ENCODE measurements at regions not wholly inside any gene's neighbourhood (a gene's known extent, or its start where the extent isn't known, plus 50 kb on each side); places are given as distances from the start of the nearest gene placed in this dataset.

GRCh38 chr3:87837076-87837475 lies 221.7 kb downstream of the CGGBP1 start:
- no peaks in the 10 kb centered on the region for H3K27me3 ChIP-seq (ENCODE audit: control insufficient read depth, insufficient read depth, low read length)
- no peak for TF ChIP-seq CTCF (IDR thresholded peaks at IDR 0.05; ENCODE audit: insufficient read depth, low read length, poor library complexity, severe bottlenecking)
- no peak overlapping the region for H3K4me3 ChIP-seq (ENCODE audit: low read depth, low read length)
- no peak for DNase-seq (ENCODE audit: low read depth)
- no peaks in the 10 kb centered on the region for H3K36me3 ChIP-seq (ENCODE audit: control insufficient read depth, insufficient read depth, low read length)

- TF ChIP-seq CTCF (IDR thresholded peaks at IDR 0.05; ENCODE audit: insufficient read depth, low read length, poor library complexity, severe bottlenecking) = no peak
These were observed 222.8 kb downstream of the CGGBP1 start for GRCh38 chr3:87836026-87836425.

GRCh38 chr3:87835236-87835635 lies 223.6 kb downstream of the CGGBP1 start:
- no peak for DNase-seq (ENCODE audit: low read depth)
- H3K36me3 ChIP-seq (ENCODE audit: control insufficient read depth, insufficient read depth, low read length) = no peaks in the 10 kb centered on the region
- TF ChIP-seq CTCF (IDR thresholded peaks at IDR 0.05; ENCODE audit: insufficient read depth, low read length, poor library complexity, severe bottlenecking) = no peak
- H3K27me3 ChIP-seq (ENCODE audit: control insufficient read depth, insufficient read depth, low read length) = no peaks in the 10 kb centered on the region
- no peak overlapping the region for H3K4me3 ChIP-seq (ENCODE audit: low read depth, low read length)

More at GRCh38 chr3:87836026-87836425, 222.8 kb downstream of the CGGBP1 start:
- H3K36me3 ChIP-seq (ENCODE audit: control insufficient read depth, insufficient read depth, low read length) = no peaks in the 10 kb centered on the region
- no peaks in the 10 kb centered on the region for H3K27me3 ChIP-seq (ENCODE audit: control insufficient read depth, insufficient read depth, low read length)
- DNase-seq (ENCODE audit: low read depth) = no peak
- H3K4me3 ChIP-seq (ENCODE audit: low read depth, low read length) = no peak overlapping the region

- TF ChIP-seq CTCF (IDR thresholded peaks at IDR 0.05; ENCODE audit: insufficient read depth, low read length, poor library complexity, severe bottlenecking) = no peak
- Histone ChIP-seq H3K36me3 (ENCODE audit: control insufficient read depth, insufficient read depth, low read length) (no peaks in the 10 kb centered on the region), H3K4me3 (ENCODE audit: low read depth, low read length) (no peak overlapping the region), H3K27me3 (ENCODE audit: control insufficient read depth, insufficient read depth, low read length) (no peaks in the 10 kb centered on the region)
- DNase-seq (ENCODE audit: low read depth) = no peak
These were observed 224.5 kb downstream of the CGGBP1 start for GRCh38 chr3:87834327-87834726.

- no peaks in the 10 kb centered on the region for H3K36me3 ChIP-seq (ENCODE audit: control insufficient read depth, insufficient read depth, low read length)
- no peak overlapping the region for H3K4me3 ChIP-seq (ENCODE audit: low read depth, low read length)
- no peak for TF ChIP-seq CTCF (IDR thresholded peaks at IDR 0.05; ENCODE audit: insufficient read depth, low read length, poor library complexity, severe bottlenecking)
- DNase-seq (ENCODE audit: low read depth) = no peak
- H3K27me3 ChIP-seq (ENCODE audit: control insufficient read depth, insufficient read depth, low read length) = no peaks in the 10 kb centered on the region
These were observed 225.8 kb downstream of the CGGBP1 start for GRCh38 chr3:87833039-87833377.

GRCh38 chr3:87828046-87828445 lies 230.8 kb downstream of the CGGBP1 start:
- no peak for TF ChIP-seq CTCF (IDR thresholded peaks at IDR 0.05; ENCODE audit: insufficient read depth, low read length, poor library complexity, severe bottlenecking)
- H3K27me3 ChIP-seq (ENCODE audit: control insufficient read depth, insufficient read depth, low read length) = no peaks in the 10 kb centered on the region
- no peak for DNase-seq (ENCODE audit: low read depth)
- H3K36me3 ChIP-seq (ENCODE audit: control insufficient read depth, insufficient read depth, low read length) = no peaks in the 10 kb centered on the region
- no peak overlapping the region for H3K4me3 ChIP-seq (ENCODE audit: low read depth, low read length)

Data from kidney epithelial cell (primary cell).